IMR-90 (cell line): ENCODE measurements at regions not wholly inside any gene's neighbourhood (a gene's known extent, or its start where the extent isn't known, plus 50 kb on each side); places are given as distances from the start of the nearest gene placed in this dataset.

ENCODE experiments used
- ATAC-seq: fragments of 200-7000 bp; cut with Tn5 transposase; 2 replicates; pipeline ENCODE4 v1.9.1; 2020; ENCODE audit warnings: low read depth, mild to moderate bottlenecking, moderate library complexity
- BruUV-seq: library from RNA; stranded (reverse); fragments of 400-500 nt; replicated peaks from 2 replicates; lab custom pipeline; 2021; lab: Mats Ljungman, UMichigan
- CTCF ChIA-PET: fragments of 300-600 bp; formaldehyde crosslinking; extraction: SDS; loops from one replicate; lab custom pipeline; 2021; ENCODE audit warnings: antibody characterized with exemption; lab: Yijun Ruan, JAX
- POLR2A ChIA-PET: fragments of 300-600 bp; sonication (Branson Sonifier 250); formaldehyde crosslinking; loops from one replicate; lab custom pipeline; 2022; ENCODE audit warnings: antibody characterized with exemption; ENCODE audit not compliant: unreplicated experiment; lab: Charles Lee
- DNase-seq: peaks from one replicate; pipeline ENCODE4 v3.0.0; 2013
- H2AFZ ChIP-seq: replicated peaks from 2 replicates; pipeline ENCODE3; 2013; ENCODE audit warnings: low read length, mild to moderate bottlenecking; ENCODE audit not compliant: poor library complexity
- H2AK5ac ChIP-seq: 2 replicates; pipeline ENCODE4 v1.6.1; 2013; ENCODE audit warnings: low read depth, low read length, inconsistent platforms
- H2AK9ac ChIP-seq: replicated peaks from 2 replicates; pipeline ENCODE3; 2013; ENCODE audit warnings: mild to moderate bottlenecking, low read depth, low read length, moderate library complexity; ENCODE audit not compliant: poor library complexity
- H2BK120ac ChIP-seq: 2 replicates; pipeline ENCODE4 v1.6.1; 2013; ENCODE audit warnings: low read depth, low read length, inconsistent platforms
- H2BK15ac ChIP-seq: 3 replicates; pipeline ENCODE4 v1.6.1; 2013; ENCODE audit warnings: low read depth, low read length, inconsistent platforms
- H2BK20ac ChIP-seq: 2 replicates; pipeline ENCODE4 v1.6.1; 2013; ENCODE audit warnings: low read depth, mild to moderate bottlenecking, inconsistent platforms, low read length, moderate library complexity
- H2BK5ac ChIP-seq: 2 replicates; pipeline ENCODE4 v1.6.1; 2013; ENCODE audit warnings: mild to moderate bottlenecking, low read depth, low read length, inconsistent platforms; ENCODE audit not compliant: poor library complexity, severe bottlenecking
- H3K14ac ChIP-seq: replicated peaks from 2 replicates; pipeline ENCODE4 v1.6.1; 2013; ENCODE audit warnings: low read depth, low read length, inconsistent platforms
- H3K18ac ChIP-seq: 2 replicates; pipeline ENCODE4 v1.6.1; 2013; ENCODE audit warnings: low read depth, low read length, control low read depth
- H3K23ac ChIP-seq: 2 replicates; pipeline ENCODE4 v1.6.1; 2013; ENCODE audit warnings: low read depth, low read length, inconsistent platforms
- H3K27ac ChIP-seq: 2 replicates; pipeline ENCODE4 v1.5.1; 2013; ENCODE audit warnings: mild to moderate bottlenecking, control low read depth, low read length; ENCODE audit not compliant: insufficient read depth
- H3K27me3 ChIP-seq: 2 replicates; pipeline ENCODE4 v1.6.1; 2013; ENCODE audit warnings: low read length; ENCODE audit not compliant: control insufficient read depth, insufficient read depth
- H3K36me3 ChIP-seq: 2 replicates; pipeline ENCODE4 v1.6.1; 2013; ENCODE audit warnings: low read length, mixed read lengths; ENCODE audit not compliant: control insufficient read depth, insufficient read depth
- H3K4ac ChIP-seq: 2 replicates; pipeline ENCODE4 v1.6.1; 2013; ENCODE audit warnings: low read depth, low read length, inconsistent platforms
- H3K4me1 ChIP-seq: 2 replicates; pipeline ENCODE4 v1.6.1; 2013; ENCODE audit warnings: low read length, mixed read lengths; ENCODE audit not compliant: control insufficient read depth, insufficient read depth
- H3K4me2 ChIP-seq: 2 replicates; pipeline ENCODE4 v1.6.1; 2013; ENCODE audit warnings: low read depth, mild to moderate bottlenecking, control low read depth, low read length, moderate library complexity
- H3K4me3 ChIP-seq: 2 replicates; pipeline ENCODE4 v1.5.1; 2013; ENCODE audit warnings: low read depth, mild to moderate bottlenecking, control low read depth, low read length, moderate library complexity; ENCODE audit not compliant: insufficient read depth
- H3K56ac ChIP-seq: 2 replicates; pipeline ENCODE4 v1.6.1; 2013; ENCODE audit warnings: low read length, inconsistent platforms; ENCODE audit not compliant: insufficient read depth; ENCODE audit errors: extremely low read depth
- H3K79me1 ChIP-seq, 2 experiments: 2 replicates each; pipeline ENCODE4 v1.6.1; 2013; ENCODE audit warnings: low read length in 2 of 2, inconsistent platforms in 1 of 2, low read depth in 1 of 2
- H3K9ac ChIP-seq: 2 replicates; pipeline ENCODE4 v1.6.1; 2013; ENCODE audit warnings: low read depth, low read length, control low read depth
- H3K9me1 ChIP-seq: 2 replicates; pipeline ENCODE4 v1.6.1; 2013; ENCODE audit warnings: low read length, inconsistent platforms; ENCODE audit not compliant: insufficient read depth
- H3K9me3 ChIP-seq: 2 replicates; pipeline ENCODE4 v1.6.1; 2013; ENCODE audit warnings: low read length; ENCODE audit not compliant: control insufficient read depth, insufficient read depth
- H4K20me1 ChIP-seq: 2 replicates; pipeline ENCODE4 v1.6.1; 2013; ENCODE audit warnings: low read length, inconsistent platforms; ENCODE audit not compliant: insufficient read depth
- H4K5ac ChIP-seq: 2 replicates; pipeline ENCODE4 v1.6.1; 2013; ENCODE audit warnings: mild to moderate bottlenecking, low read depth, low read length, control low read depth
- H4K8ac ChIP-seq, 2 experiments: 2 replicates each; pipeline ENCODE4 v1.6.1; 2013; ENCODE audit warnings: low read depth in 2 of 2, low read length in 2 of 2, control low read depth in 1 of 2, inconsistent platforms in 1 of 2
- H4K91ac ChIP-seq: 2 replicates; pipeline ENCODE4 v1.6.1; 2013; ENCODE audit warnings: low read depth, low read length, inconsistent platforms; ENCODE audit not compliant: insufficient read depth
- MAFK ChIP-seq: IDR thresholded peaks from 2 replicates; pipeline ENCODE4 v1.6.1; 2012; ENCODE audit warnings: low read depth, low read length, improper control_type of control experiment
- POLR2A ChIP-seq: IDR thresholded peaks from 2 replicates; pipeline ENCODE4 v1.6.1; 2012; ENCODE audit warnings: mild to moderate bottlenecking, low read depth, low read length
- WGBS, 2 experiments: methylation state at CpG; one replicate each; pipeline versions ENCODE4 v1.1.5 to v1.1.7; 2013; ENCODE audit warnings: missing lambda C conversion rate in 2 of 2; ENCODE audit not compliant: insufficient read length in 1 of 2; ENCODE audit errors: extremely low coverage in 2 of 2; 5-methylcytosine and 5-hydroxymethylcytosine counted together
- dilution Hi-C: fragments of 300-500 bp; cut with HindIII; formaldehyde crosslinking; loops from one replicate; pipeline ENCODE4 v1.14.3; 2018; ENCODE audit warnings: low sequenced_read_pairs; ENCODE audit not compliant: unreplicated experiment
- in situ Hi-C: fragments of 300-500 bp; cut with MboI; formaldehyde crosslinking; loops from 3 replicates; pipeline ENCODE4 v1.14.3; 2019; ENCODE audit warnings: low sequenced_read_pairs, inconsistent platforms, mixed read lengths
- intact Hi-C: fragments of 100-400 bp; cut with micrococcal nuclease; formaldehyde crosslinking; loops from 2 replicates; pipeline ENCODE4 v1.10.0; 2022

- ATAC-seq: no peak
- Histone ChIP-seq H2BK5ac (no peak overlapping the region), H2BK120ac (no peak overlapping the region), H3K18ac (no peak overlapping the region), H2BK15ac (no peak overlapping the region; the same call in 2 of the 3 replicates), H2BK20ac (no peak overlapping the region), H3K56ac (no peak overlapping the region), H3K27me3 (no peaks in the 10 kb centered on the region), H3K4me2 (no peak overlapping the region), H4K8ac (no peak overlapping the region), H3K36me3 (no peaks in the 10 kb centered on the region), H2AFZ (no peak overlapping the region), H3K23ac (no peak overlapping the region), H3K27ac (no peak overlapping the region), H4K91ac (no peak overlapping the region), H3K9ac (no peak overlapping the region), H4K20me1 (no peaks in the 10 kb centered on the region), H3K4me1 (no peaks in the 10 kb centered on the region), H3K9me1 (no peaks in the 10 kb centered on the region; the same call in 1 of the 2 replicates), H2AK9ac (no peak overlapping the region), H3K79me1 (no peaks in the 10 kb centered on the region), H3K14ac (no peak overlapping the region), H3K9me3 (no peaks in the 10 kb centered on the region), H3K4me3 (no peak overlapping the region), H4K5ac (no peak overlapping the region), H3K4ac (no peak overlapping the region), H2AK5ac (no peak overlapping the region)
- dilution Hi-C loops: no loop called here
- TF ChIP-seq MAFK: peak; percentile 89
- no peak for TF ChIP-seq POLR2A
- CTCF ChIA-PET: interaction anchor here (0.6 kb wide), 1 partner anchor 182 kb away, joined by 3 read pairs; no protein-coding TSS in a partner anchor
- POLR2A ChIA-PET: no interaction called here
- BruUV-seq: no TSS peak
- intact Hi-C loops: no loop called here
- WGBS, 2 experiments: no CpG with 5 or more reads among the region's 2 CpGs
- DNase-seq: no peak
- in situ Hi-C loops: no loop called here
Observed at GRCh38 chr6:100289285-100289684, 175.4 kb downstream of the SIM1 start.
